Left renal pelvis (tissue), 4 donors: ENCODE measurements at regions not wholly inside any gene's neighbourhood (a gene's known extent, or its start where the extent isn't known, plus 50 kb on each side); places are given as distances from the start of the nearest gene placed in this dataset.
A peak's percentile ranks its signal among the peaks of the same experiment; 100 is the strongest.

Experiments used
- DNase-seq, 4 donors: peaks; one replicate each; pipeline ENCODE4 v3.0.0-alpha.2; 2013; ENCODE audit warnings: low read depth in 4 of 4, low spot score in 3 of 4

- DNase-seq: peak in 1 of 4 donors; percentile 70
Observed at GRCh38 chr15:97815835-97816234, 144.7 kb upstream of the ARRDC4 start.

GRCh38 chr15:97817276-97817890 lies 143.1 kb upstream of the ARRDC4 start:
- DNase-seq: no peak

- DNase-seq: no peak
Observed at GRCh38 chr15:97836003-97836402, 124.5 kb upstream of the ARRDC4 start.

GRCh38 chr15:97837896-97838295 lies 122.6 kb upstream of the ARRDC4 start:
- no peak for DNase-seq

- no peak for DNase-seq
Observed at GRCh38 chr15:97838606-97839210, 121.8 kb upstream of the ARRDC4 start.

GRCh38 chr15:97840501-97840900 lies 120.0 kb upstream of the ARRDC4 start:
- no peak for DNase-seq

GRCh38 chr15:97841558-97841957 lies 118.9 kb upstream of the ARRDC4 start:
- DNase-seq: no peak

- no peak for DNase-seq
Observed at GRCh38 chr15:97849183-97849582, 111.3 kb upstream of the ARRDC4 start.

- DNase-seq: no peak
Observed at GRCh38 chr15:97858296-97858695, 102.2 kb upstream of the ARRDC4 start.

GRCh38 chr15:97861529-97862260 lies 98.8 kb upstream of the ARRDC4 start:
- no peak for DNase-seq

- no peak for DNase-seq
Observed at GRCh38 chr15:97866959-97867358, 93.5 kb upstream of the ARRDC4 start.

GRCh38 chr15:97867870-97868269 lies 92.6 kb upstream of the ARRDC4 start:
- no peak for DNase-seq

GRCh38 chr15:97868981-97869380 lies 91.5 kb upstream of the ARRDC4 start:
- no peak for DNase-seq

GRCh38 chr15:97870771-97871170 lies 89.7 kb upstream of the ARRDC4 start:
- no peak for DNase-seq

- DNase-seq: no peak
Observed at GRCh38 chr15:97874139-97874538, 86.4 kb upstream of the ARRDC4 start.

GRCh38 chr15:97875025-97875512 lies 85.4 kb upstream of the ARRDC4 start:
- no peak for DNase-seq

- no peak for DNase-seq
Observed at GRCh38 chr15:97875513-97876280, 84.8 kb upstream of the ARRDC4 start.

- no peak for DNase-seq
Observed at GRCh38 chr15:97876281-97876675, 84.2 kb upstream of the ARRDC4 start.

GRCh38 chr15:97881346-97881965 lies 79.0 kb upstream of the ARRDC4 start:
- DNase-seq: no peak

GRCh38 chr15:97884513-97885131 lies 75.9 kb upstream of the ARRDC4 start:
- no peak for DNase-seq
